WTC11 (cell line): ENCODE measurements at regions not wholly inside any gene's neighbourhood (a gene's known extent, or its start where the extent isn't known, plus 50 kb on each side); places are given as distances from the start of the nearest gene placed in this dataset.

ENCODE experiments used
- ATAC-seq: fragments of 200-7000 bp; cut with Tn5 transposase; 2 replicates; pipeline ENCODE4 v1.10.0; 2021; ENCODE audit warnings: mild to moderate bottlenecking, moderate library complexity
- CTCF ChIA-PET: fragments of 300-600 bp; sonication (Branson Sonifier 250); formaldehyde crosslinking; loops from one replicate; lab custom pipeline; 2021; ENCODE audit warnings: antibody characterized with exemption; lab: Charles Lee
- POLR2A ChIA-PET: fragments of 350-600 bp; sonication (Branson Sonifier 250); formaldehyde crosslinking; loops from one replicate; lab custom pipeline; 2021; ENCODE audit warnings: antibody characterized with exemption; lab: Charles Lee
- DNase-seq: peaks from one replicate; pipeline ENCODE4 v3.0.0; 2021; ENCODE audit warnings: low spot score
- H3K27ac Mint-ChIP-seq: 2 replicates; pipeline ENCODE4 v1.8.0; 2021; ENCODE audit warnings: mixed read lengths
- H3K27me3 Mint-ChIP-seq: 2 replicates; pipeline ENCODE4 v1.8.0; 2021; ENCODE audit warnings: low read depth, mild to moderate bottlenecking, moderate library complexity, mixed read lengths
- H3K36me3 Mint-ChIP-seq: 2 replicates; pipeline ENCODE4 v1.8.0; 2021; ENCODE audit warnings: mixed read lengths
- H3K4me1 Mint-ChIP-seq: 2 replicates; pipeline ENCODE4 v1.8.0; 2022; ENCODE audit warnings: mixed read lengths
- H3K4me3 Mint-ChIP-seq: 2 replicates; pipeline ENCODE4 v1.8.0; 2021; ENCODE audit warnings: mild to moderate bottlenecking, moderate library complexity, mixed read lengths
- H3K9me3 Mint-ChIP-seq: 2 replicates; pipeline ENCODE4 v1.8.0; 2021; ENCODE audit warnings: mixed read lengths
- CTCF ChIP-seq: fragments of 200-600 bp; IDR thresholded peaks from 2 replicates; pipeline ENCODE4 v1.8.0; 2022; ENCODE audit warnings: antibody characterized with exemption
- E2F4 ChIP-seq: sonication (generic); formaldehyde crosslinking; IDR thresholded peaks from 2 replicates; pipeline ENCODE4 v1.8.1; 2022; ENCODE audit warnings: low read depth, mild to moderate bottlenecking, moderate library complexity, missing genetic modification reagents, borderline replicate concordance
- E2F5 ChIP-seq: sonication (generic); formaldehyde crosslinking; IDR thresholded peaks from 2 replicates; pipeline ENCODE4 v1.8.1; 2022; ENCODE audit warnings: mild to moderate bottlenecking, moderate library complexity, missing genetic modification reagents
- ESRRA ChIP-seq: sonication (generic); formaldehyde crosslinking; IDR thresholded peaks from 2 replicates; pipeline ENCODE4 v1.8.1; 2022; ENCODE audit warnings: mild to moderate bottlenecking, missing genetic modification reagents, borderline replicate concordance
- FOXJ3 ChIP-seq: sonication (generic); formaldehyde crosslinking; IDR thresholded peaks from 2 replicates; pipeline ENCODE4 v1.9.0; 2021; ENCODE audit warnings: missing genetic modification reagents, mild to moderate bottlenecking, borderline replicate concordance
- GABPB1 ChIP-seq: sonication (generic); formaldehyde crosslinking; IDR thresholded peaks from 2 replicates; pipeline ENCODE4 v1.8.1; 2023; ENCODE audit warnings: mild to moderate bottlenecking, missing genetic modification reagents
- MAX ChIP-seq: sonication (generic); formaldehyde crosslinking; IDR thresholded peaks from 2 replicates; pipeline ENCODE4 v1.8.0; 2022; ENCODE audit warnings: mild to moderate bottlenecking, missing genetic modification reagents
- NFYB ChIP-seq: sonication (generic); formaldehyde crosslinking; conservative IDR thresholded peaks from 2 replicates; pipeline ENCODE4 v1.8.0; 2022; ENCODE audit warnings: low read depth, missing genetic modification reagents
- PRDM15 ChIP-seq: sonication (generic); formaldehyde crosslinking; IDR thresholded peaks from 2 replicates; pipeline ENCODE4 v1.8.0; 2022; ENCODE audit warnings: missing genetic modification reagents
- SMAD3 ChIP-seq: sonication (generic); formaldehyde crosslinking; IDR thresholded peaks from 2 replicates; pipeline ENCODE4 v1.8.0; 2022; ENCODE audit warnings: missing genetic modification reagents, mild to moderate bottlenecking, borderline replicate concordance
- USF1 ChIP-seq: sonication (generic); formaldehyde crosslinking; IDR thresholded peaks from 2 replicates; pipeline ENCODE4 v1.8.0; 2022; ENCODE audit warnings: mild to moderate bottlenecking, missing genetic modification reagents
- ZBTB43 ChIP-seq: sonication (generic); formaldehyde crosslinking; IDR thresholded peaks from 2 replicates; pipeline ENCODE4 v1.8.1; 2023; ENCODE audit warnings: mild to moderate bottlenecking, missing genetic modification reagents
- ZNF423 ChIP-seq: fragments of 250-450 bp; sonication (Bioruptor Pico); IDR thresholded peaks from 2 replicates; pipeline ENCODE4 v2.1.2; 2022; ENCODE audit warnings: mild to moderate bottlenecking, moderate library complexity

- ChIA-PET CTCF (no interaction called here), POLR2A (no interaction called here)
- Mint-ChIP-seq H3K9me3 (peaks cover 12% of the 10 kb centered on the region), H3K36me3 (peaks cover 4% of the 10 kb centered on the region), H3K4me1 (peaks cover 5% of the 10 kb centered on the region; the same call in 1 of the 2 replicates), H3K4me3 (no peak overlapping the region), H3K27ac (no peak overlapping the region), H3K27me3 (no peaks in the 10 kb centered on the region)
- no peak for TF ChIP-seq FOXJ3 (CRISPR knock-in tag)
- no peak for TF ChIP-seq ZBTB43 (CRISPR knock-in tag)
- no peak for TF ChIP-seq NFYB (CRISPR knock-in tag)
- TF ChIP-seq USF1, result no peak
- TF ChIP-seq E2F4, result no peak
- no peak for TF ChIP-seq GABPB1 (CRISPR knock-in tag)
- no peak for TF ChIP-seq ZNF423 (CRISPR knock-in tag)
- no peak for TF ChIP-seq MAX (CRISPR knock-in tag)
- DNase-seq (no peak), ATAC-seq (no peak)
Measured at GRCh38 chr5:4661326-4661725, 478.8 kb upstream of the ADAMTS16 start.

- Mint-ChIP-seq H3K9me3 (peaks cover 8% of the 10 kb centered on the region), H3K36me3 (no peaks in the 10 kb centered on the region), H3K4me1 (peaks cover 5% of the 10 kb centered on the region; the same call in 1 of the 2 replicates), H3K27me3 (no peaks in the 10 kb centered on the region), H3K4me3 (no peak overlapping the region)
- ATAC-seq (no peak), DNase-seq (no peak)
- CTCF ChIA-PET, result no interaction called here
- POLR2A ChIA-PET, result no interaction called here
- TF ChIP-seq E2F5 (no peak), CTCF (no peak), PRDM15 (CRISPR knock-in tag) (no peak), SMAD3 (CRISPR knock-in tag) (no peak), ESRRA (CRISPR knock-in tag) (no peak)
- TF ChIP-seq, all 79 proteins: peak for 0
- H3K27ac Mint-ChIP-seq, result no peak overlapping the region
Measured at GRCh38 chr5:4661836-4662235, 478.3 kb upstream of the ADAMTS16 start.
